ENCODE measurements at regions not wholly inside any gene's neighbourhood (a gene's known extent, or its start where the extent isn't known, plus 50 kb on each side); places are given as distances from the start of the nearest gene placed in this dataset.

- no peak for DNase-seq (ENCODE audit: low read depth in 1 of 2, low spot score in 1 of 2)
These were observed 80.2 kb upstream of the GPC1 start for GRCh38 chr2:240355001-240355891.

GRCh38 chr2:240355962-240356361, 79.5 kb upstream of the GPC1 start:
- DNase-seq (ENCODE audit: low read depth in 1 of 2, low spot score in 1 of 2) = no peak

GRCh38 chr2:240356700-240357640, 78.5 kb upstream of the GPC1 start:
- no peak for DNase-seq (ENCODE audit: low read depth in 1 of 2, low spot score in 1 of 2)

GRCh38 chr2:240357641-240358012, 77.8 kb upstream of the GPC1 start:
- DNase-seq (ENCODE audit: low read depth in 1 of 2, low spot score in 1 of 2) = no peak

- DNase-seq (ENCODE audit: low read depth in 1 of 2, low spot score in 1 of 2) = no peak
These were observed 77.4 kb upstream of the GPC1 start for GRCh38 chr2:240358080-240358479.

GRCh38 chr2:240358821-240359397, 76.6 kb upstream of the GPC1 start:
- DNase-seq (ENCODE audit: low read depth in 1 of 2, low spot score in 1 of 2) = no peak

- DNase-seq (ENCODE audit: low read depth in 1 of 2, low spot score in 1 of 2) = no peak
These were observed 75.8 kb upstream of the GPC1 start for GRCh38 chr2:240359695-240360094.

- no peak for DNase-seq (ENCODE audit: low read depth in 1 of 2, low spot score in 1 of 2)
These were observed 74.6 kb upstream of the GPC1 start for GRCh38 chr2:240360645-240361475.

GRCh38 chr2:240362216-240362755, 73.2 kb upstream of the GPC1 start:
- DNase-seq (ENCODE audit: low read depth in 1 of 2, low spot score in 1 of 2) = no peak

GRCh38 chr2:240362826-240363745, 72.4 kb upstream of the GPC1 start:
- DNase-seq (ENCODE audit: low read depth in 1 of 2, low spot score in 1 of 2) = no peak

- DNase-seq (ENCODE audit: low read depth in 1 of 2, low spot score in 1 of 2) = no peak
These were observed 71.5 kb upstream of the GPC1 start for GRCh38 chr2:240363746-240364581.

GRCh38 chr2:240364582-240364960, 70.9 kb upstream of the GPC1 start:
- DNase-seq (ENCODE audit: low read depth in 1 of 2, low spot score in 1 of 2) = no peak

- DNase-seq (ENCODE audit: low read depth in 1 of 2, low spot score in 1 of 2) = no peak
These were observed 70.3 kb upstream of the GPC1 start for GRCh38 chr2:240364961-240365775.

- DNase-seq (ENCODE audit: low read depth in 1 of 2, low spot score in 1 of 2) = no peak
These were observed 69.4 kb upstream of the GPC1 start for GRCh38 chr2:240365971-240366471.

- DNase-seq (ENCODE audit: low read depth in 1 of 2, low spot score in 1 of 2) = no peak
These were observed 68.6 kb upstream of the GPC1 start for GRCh38 chr2:240366901-240367300.

GRCh38 chr2:240367721-240368120, 67.7 kb upstream of the GPC1 start:
- DNase-seq (ENCODE audit: low read depth in 1 of 2, low spot score in 1 of 2) = no peak

GRCh38 chr2:240368781-240369331, 66.6 kb upstream of the GPC1 start:
- DNase-seq (ENCODE audit: low read depth in 1 of 2, low spot score in 1 of 2) = no peak

Data from activated CD4-positive, alpha-beta T cell treated with anti-CD3 and anti-CD28 coated beads, Interleukin-2, amount 50 U/mL, for 24 hours (primary cell).